GM18909 (cell line): ENCODE measurements at regions not wholly inside any gene's neighbourhood (a gene's known extent, or its start where the extent isn't known, plus 50 kb on each side); places are given as distances from the start of the nearest gene placed in this dataset.

ENCODE experiments used
- ATAC-seq: cut with Tn5 transposase; IDR thresholded peaks from one replicate; pipeline ENCODE4 v1.9.1; 2021; ENCODE audit warnings: mild to moderate bottlenecking; ENCODE audit not compliant: unreplicated experiment, poor library complexity

DNA sequence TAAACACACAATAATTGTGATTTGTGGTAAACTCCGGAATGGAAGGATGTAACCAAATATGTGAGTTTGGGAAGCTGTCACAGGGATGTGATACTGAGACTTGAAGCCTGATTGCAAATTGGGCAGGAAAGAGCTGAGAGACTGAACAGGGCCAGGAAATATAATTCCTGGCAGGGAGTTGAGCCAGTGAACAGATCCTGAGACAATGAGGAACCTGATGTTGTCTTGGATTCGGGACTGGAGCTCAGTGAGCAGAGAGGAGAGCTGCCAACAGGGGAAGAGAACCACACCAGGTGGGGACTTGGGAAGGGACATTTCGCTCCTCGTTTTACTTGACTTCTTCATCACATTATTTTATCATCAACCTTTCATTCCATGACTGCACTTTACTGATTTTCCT is 386.0 kb downstream of the TLL1 start:
- no peak for ATAC-seq

DNA sequence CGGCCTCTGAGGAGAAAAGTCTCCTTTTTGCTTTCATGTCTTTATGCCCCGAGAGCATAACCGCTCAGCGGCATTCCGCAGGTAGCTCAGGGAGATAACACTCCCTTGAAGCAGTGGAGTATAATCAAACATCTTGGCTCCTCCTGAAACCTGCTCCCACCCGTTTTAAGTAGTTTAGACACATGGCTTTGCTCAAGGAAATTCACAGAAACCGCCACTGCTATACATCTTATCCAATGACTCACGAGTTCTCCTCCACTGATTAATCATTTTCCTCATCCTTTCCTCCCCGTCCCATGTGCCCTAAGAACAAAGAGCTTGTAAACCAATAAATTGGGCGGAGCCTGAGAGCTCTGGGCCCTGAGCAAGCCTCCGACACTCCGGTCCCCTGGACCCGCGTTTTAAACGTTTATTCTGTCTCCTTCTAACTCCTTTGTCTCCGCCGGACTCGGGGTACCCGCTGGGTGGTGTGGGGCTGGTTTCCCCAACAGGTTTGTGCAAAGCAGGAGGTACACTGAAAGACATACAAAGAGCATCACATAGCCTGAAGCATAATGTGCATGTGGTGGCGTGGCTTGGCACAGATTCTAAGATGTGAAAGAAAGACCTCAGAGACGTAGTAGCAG is 401.2 kb downstream of the TLL1 start:
- no peak for ATAC-seq

DNA sequence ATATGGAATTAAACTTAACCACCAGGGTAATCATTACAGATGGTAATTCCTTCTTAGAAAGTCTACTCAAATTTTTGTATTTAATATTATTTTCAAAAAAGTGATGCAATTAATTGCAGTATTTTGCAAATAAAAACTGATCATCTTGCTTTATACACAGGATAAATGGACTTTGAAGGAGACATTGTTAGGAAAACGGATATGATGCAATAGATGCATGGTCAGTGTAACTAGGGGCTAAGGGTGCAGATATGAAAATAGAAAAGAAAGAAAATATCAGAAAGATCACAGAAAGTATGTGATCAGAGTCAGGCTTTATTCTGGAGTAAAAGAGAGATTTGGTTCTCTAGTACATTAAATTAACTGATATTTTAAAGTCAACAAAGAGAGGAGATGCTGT is 401.7 kb downstream of the TLL1 start:
- no peak for ATAC-seq

DNA sequence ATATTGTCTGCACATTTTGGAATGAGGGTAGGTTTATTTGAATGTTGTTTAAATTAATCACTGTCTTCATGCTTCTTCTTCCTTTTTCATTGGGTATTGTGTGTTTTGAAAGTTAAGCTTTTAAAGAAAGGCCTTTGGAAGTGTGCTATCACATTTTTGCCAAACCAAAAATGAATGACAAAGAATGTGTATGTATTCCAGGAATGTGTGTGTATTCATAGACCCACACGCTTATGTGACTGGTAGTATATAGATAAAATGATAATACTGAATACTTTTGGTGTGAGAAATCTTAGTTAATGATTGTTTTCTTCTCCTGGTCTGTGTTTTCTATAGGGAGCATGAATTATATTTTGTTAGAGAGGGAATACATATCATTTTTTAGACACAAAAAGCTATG is 404.4 kb downstream of the TLL1 start:
- no peak for ATAC-seq

DNA sequence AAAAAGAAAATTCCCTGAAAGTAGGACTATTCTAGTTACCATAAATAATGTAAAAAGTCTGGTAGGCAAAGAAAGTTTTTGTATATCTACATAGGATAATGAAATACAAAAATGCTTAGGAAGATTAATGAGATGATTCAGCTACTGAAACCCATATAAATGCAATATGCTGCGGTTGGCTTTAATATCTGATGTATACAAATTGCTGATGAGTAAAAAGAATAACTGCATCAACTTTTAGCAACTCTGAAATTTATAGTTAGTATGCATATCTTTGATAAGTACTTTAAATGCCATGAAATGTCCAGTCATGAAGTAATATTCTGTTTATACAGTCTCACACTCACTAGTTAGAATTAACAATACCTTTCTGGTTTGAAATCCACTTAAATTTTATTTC is 404.8 kb downstream of the TLL1 start:
- no peak for ATAC-seq

DNA sequence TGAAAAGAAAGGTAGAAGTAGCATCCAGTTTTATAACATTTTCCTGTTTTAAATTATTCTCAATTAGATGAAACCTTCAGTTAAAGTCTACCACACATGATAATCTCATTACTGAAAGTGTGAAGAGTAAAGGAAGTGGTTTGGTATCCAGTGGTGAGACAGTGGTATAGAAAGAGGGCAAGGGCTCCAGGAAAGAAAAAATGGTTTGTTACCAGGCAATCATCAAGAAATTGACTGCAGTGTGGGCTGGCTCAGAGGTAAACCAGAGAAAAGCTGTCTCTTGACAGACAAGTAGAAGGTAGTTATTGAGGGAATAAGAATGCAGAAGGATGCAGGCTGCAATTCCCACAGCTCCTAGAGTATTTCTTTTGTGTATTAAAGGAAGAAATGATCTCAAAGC is 406.2 kb downstream of the TLL1 start:
- peak; percentile 45 for ATAC-seq

DNA sequence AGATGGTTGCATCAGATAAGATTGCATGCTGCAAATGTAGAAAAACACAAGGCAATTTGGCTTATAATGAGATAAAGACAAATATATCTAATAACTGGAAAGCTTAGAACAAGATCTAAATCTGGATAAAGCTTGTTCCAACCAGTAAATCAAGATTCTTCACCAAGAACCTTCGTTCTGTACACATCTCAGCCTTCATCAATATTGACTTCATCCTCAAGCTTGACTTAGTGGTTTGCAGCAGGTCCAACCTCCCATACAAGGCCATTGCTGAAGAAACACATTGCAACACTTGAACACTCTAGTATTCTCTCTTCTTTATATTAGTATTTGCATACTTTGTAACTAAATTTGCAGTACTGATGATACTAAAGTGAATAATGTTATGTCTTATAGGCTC is 407.6 kb downstream of the TLL1 start:
- no peak for ATAC-seq

DNA sequence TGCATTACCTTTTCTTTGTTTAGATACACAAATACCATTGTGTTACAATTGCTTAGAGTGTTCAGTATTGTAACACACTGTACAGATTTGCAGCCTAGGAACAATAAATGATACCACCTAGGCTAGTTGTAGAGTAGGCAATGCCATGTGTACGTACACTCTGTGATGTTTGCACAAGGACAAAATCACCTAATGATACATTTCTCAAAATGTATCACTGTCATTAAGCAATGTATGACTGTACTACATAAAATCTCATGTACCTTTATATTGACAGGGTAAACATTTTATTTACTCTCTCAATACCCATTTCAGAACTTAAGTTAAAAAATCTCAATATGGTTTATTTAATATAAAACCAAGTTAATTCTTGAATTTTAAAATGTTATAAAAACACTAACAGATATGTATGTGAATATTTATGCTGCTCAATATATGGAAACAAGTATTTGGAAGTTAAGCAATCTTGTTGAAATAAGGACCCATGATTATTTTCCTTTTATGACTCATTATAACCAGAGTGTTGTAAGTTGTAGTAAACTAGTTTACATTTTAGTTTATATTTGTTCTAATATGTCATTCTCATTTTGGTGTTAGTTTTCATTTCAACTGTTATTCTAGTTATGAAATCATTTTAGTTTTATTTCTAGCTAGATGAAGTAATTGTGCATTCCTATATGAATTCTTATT is 409.2 kb downstream of the TLL1 start:
- no peak for ATAC-seq

DNA sequence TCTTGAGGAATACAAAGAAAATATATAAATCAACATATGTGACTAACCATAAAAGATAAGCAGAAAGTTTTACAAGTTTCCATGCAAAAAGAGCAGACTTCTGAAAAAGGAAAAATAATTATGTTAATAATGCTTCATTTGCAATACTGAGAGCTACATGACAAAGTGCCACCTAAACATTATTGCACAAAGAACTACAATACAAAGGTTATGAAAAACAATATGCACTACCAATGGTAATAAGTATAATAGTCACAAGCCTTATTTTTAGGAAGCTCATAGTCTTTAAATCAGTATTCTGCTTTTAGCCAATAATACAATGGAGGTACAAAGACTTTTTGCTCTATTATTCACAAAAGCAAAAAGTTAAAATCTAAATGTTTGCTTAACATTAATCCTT is 411.2 kb downstream of the TLL1 start:
- ATAC-seq, result no peak

DNA sequence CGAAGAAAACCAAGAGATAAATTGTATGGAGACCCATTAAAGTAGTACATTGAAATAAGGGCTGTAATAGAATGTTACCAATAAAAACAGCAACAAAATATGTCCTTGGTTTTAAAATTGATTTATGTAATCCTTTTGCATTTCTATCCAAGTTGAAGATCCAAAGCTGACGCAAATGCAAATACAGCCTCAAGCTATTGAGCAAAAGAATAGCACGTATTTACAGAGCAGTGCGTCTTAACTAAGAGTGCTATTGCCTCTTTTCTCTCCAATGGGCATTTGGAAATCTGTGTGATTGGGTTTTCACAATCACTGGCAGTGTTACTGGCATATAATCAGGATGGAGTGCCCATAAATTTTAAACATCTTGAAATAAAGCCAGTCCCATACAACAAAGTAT is 417.4 kb downstream of the TLL1 start:
- no peak for ATAC-seq

DNA sequence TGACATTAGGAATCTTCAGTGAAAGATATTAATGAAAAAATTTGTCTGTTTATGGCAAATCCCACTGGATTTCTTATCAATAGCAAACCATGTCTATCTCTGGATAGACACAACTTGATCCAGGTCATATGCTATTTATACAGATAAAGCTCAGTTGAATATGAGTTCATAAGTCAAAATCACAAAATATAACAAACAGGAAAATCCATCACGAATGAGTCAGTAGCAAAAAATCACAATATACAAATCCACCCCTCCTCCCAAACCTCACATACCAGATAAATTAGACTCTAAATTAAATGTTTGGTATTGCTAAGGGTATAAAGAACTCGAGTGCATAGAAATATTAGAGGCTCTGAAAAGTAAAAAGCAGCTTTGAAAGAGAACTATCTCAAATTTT is 420.5 kb downstream of the TLL1 start:
- no peak for ATAC-seq

DNA sequence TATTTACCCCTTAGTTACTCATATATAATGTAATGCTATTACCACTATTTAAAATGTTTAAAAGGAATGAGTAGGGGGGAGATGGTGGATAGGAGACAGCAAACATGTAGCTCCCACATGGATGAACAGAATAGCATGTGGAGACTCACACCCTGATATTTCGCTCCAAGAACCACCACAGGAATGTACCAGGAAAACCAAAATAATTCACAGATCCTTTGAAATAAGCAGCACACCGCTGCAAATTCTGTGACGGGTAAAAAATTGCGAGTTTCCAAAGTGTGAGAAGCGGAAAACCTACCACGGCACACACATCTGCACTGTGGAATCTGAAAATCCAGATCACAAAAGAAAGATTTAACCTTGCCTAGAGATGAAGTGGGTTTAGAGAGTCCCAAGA is 428.2 kb downstream of the TLL1 start:
- no peak for ATAC-seq

DNA sequence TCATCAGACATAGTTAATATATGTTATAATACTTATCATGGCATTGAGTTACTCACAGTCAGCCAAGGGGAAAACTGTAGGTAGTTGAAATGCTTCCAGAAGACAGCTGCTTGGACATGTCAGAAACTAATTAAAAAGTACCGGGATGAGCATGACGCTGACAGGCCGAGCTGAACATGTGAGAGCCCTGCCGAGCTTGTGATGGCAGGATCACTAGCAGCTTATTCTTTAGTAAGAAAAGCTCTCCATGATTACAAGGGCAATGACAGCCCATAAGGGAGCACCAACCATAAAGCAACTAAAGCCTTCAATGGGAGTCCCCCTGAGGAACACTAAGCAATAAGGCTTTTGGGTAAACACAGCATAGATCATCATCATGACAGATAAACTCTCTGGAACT is 435.6 kb downstream of the TLL1 start:
- ATAC-seq, result no peak

DNA sequence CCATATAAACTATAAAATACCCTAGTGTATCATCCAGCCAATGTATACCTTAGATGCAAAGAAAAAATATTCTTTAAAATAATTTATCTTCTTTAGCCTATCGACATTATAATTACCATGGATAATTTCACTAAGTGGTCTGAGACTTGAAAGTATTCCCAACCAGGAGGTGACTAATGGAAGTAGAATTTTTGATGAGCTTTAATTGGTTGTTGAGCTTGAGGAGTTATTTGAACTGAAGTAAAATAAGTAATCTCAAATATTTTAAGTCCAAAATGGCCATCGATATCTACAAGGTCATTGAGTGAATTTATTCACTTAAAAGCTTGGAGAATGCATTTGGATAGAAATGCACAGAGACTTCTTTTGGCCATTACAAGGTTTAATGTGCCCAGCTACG is 436.2 kb downstream of the TLL1 start:
- ATAC-seq, result no peak

DNA sequence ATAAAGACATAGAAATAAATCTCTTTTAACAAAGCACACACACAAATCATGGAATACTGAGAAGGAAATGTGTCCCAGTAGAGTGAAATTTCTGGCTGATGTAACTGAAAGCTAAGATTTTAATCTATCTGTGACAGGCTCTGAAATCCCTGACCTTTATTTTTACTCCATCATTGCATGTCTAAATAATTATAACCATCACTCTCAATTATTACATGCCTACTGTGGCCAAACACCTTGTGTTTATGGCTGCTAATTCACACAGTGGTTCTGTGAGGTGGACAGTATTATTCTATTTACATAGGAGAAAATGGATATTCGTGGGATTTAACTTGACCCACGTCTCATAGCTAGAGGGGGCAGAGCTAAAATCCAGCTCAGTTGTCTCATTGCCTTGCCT is 438.1 kb downstream of the TLL1 start:
- ATAC-seq, result no peak

DNA sequence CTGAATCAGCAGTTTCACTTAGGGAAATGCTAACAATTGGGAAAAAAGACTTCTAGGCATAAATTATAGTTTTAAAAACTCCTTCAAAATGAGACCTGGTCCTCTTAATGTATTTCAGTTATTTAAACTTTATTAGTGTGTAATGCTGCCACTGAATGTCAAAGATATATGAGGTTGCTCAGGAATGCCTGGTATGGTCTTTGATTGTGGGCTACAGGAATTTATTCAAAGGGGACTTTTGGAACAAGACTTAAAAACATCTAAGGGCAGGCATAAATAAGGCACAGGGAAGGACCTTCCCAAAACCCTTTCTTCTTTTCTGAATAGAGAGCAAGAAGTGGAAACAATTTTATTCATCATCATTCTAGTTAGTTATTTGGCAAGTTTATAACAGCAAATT is 439.1 kb downstream of the TLL1 start:
- ATAC-seq, result no peak

DNA sequence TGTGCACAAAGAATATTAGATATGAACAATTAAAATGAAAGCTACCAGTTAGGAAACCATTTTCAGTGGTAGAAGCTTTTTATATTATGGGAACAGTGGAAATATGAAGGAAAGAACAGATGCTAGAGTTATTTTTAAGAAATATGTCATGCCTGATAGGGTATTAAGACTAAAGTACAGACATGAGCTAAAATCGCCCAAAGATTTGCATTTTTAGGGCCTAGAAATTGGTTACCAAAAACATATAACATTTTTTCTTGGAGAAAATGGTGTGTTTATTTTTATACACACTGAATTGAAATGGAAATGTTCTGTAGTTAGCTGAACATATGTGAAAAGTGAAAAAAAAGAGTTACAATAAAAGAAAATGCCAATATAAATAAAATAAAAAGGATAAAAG is 441.9 kb downstream of the TLL1 start:
- ATAC-seq, result no peak

DNA sequence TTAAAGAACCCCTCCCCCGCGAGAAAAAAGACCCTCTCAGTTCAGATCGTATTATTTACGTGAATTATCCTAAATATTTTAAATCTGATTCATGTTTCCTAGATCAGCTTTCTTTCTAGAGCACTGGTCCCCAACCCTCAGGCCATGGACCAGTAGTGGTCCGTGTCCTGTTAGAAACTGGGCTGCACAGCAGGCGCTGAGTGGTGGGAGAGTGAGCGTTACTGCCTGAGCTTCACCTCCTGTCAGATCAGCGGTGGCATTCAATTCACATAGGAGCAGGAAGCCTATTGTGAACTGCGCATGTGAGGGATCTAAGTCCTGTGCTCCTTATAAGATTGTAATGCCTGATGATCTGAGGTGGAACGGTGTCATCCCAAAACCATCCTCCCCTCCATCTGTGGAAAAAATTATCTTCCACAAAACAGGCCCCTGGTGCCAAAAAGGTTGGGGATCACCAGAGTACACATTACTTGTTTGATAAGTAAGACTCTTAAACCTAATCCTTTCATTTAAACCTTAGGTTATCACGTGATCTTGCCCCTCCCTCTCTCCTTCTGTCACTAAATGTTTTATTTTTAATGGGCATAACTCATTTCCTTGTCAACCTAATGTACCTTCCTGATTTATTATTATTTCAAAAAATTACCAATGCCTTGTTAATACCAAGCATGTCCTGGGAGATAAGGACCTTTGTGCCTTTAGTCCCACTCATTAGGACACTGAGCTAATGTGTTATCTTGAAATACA is 442.9 kb downstream of the TLL1 start:
- no peak for ATAC-seq

DNA sequence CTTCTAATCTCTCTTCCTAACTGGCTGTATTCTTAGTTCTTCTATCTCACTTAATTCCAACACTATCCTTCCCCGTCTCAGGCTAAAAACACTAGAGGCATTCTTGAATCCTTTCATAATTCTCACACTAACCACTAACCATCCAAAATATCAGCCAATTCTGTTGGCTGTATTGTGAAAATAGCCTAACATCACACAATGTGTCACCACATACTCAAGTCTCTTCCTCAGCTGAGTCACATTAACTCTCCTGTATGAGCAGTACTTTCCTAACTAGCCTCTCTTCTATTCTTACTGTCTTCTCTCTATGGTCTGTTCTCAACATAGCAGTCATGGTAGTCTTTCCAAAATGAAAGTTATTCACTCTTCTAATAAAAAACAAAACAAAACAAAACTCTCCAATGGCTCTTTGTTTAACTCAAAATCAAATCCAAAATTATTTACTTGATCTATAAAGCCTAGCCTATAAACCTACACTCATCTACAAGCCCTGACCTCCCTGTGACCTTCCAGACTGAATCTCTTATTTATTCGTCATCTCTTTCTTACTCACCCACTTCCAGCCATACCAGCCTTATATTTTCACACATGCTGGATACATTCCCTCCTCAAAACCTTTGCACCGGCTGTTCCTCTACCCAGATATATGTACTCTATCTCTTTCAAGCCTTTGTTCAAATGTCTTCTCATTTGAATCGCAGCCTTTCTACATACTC is 445.9 kb downstream of the TLL1 start:
- ATAC-seq, result no peak

DNA sequence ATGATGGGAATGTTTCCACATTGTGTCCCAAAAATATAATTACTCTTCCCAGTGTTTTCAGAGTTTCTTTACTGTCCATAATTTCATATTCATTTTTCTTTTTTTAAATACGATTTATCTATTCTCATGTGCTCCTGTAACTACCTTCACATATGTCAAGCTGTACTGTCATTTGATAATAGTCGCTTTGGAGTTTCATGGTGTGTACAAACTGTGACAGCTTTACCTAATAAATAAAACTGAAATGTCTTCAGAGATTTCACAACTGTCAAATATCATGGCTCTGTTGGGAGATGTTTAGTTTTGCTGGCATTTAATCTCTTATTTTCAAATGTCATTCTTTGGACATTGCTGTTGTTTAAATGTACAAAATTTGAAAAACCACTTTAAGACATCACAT is 450.2 kb downstream of the TLL1 start:
- no peak for ATAC-seq

DNA sequence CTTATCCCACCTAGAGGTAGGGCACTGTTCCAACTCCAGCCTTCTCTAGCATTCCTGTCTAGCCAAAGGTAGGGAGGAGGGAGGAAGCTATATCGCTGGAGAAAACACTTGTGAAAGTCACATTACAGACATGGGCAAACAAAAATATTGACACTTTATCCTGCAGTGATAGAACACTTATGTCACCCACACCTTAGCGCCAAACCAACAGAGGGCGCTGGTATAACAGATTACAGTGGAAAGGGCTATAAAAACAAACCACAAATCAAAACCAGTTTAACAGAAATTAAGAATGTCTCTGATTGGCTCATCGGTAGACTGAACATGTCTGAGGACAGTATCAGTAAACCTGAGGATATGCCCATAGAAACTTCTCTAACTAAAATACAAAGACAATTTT is 451.3 kb downstream of the TLL1 start:
- ATAC-seq, result peak; percentile 62
